NCI-H82 (cell line): ENCODE measurements at regions not wholly inside any gene's neighbourhood (a gene's known extent, or its start where the extent isn't known, plus 50 kb on each side); places are given as distances from the start of the nearest gene placed in this dataset.
A peak's percentile ranks its signal among the peaks of the same experiment; 100 is the strongest.
"Not testable (repeated sequence)": the region's sequence is repeated elsewhere in the genome, so short reads cannot be mapped to it uniquely, and the experiment has no call there.

Source experiments
- DNase-seq: peaks from one replicate; lab custom pipeline; 2025; lab: John Stamatoyannopoulos, UW

GRCh38 chr10:28391283-28391682 is 88.4 kb upstream of the MPP7 start:
- DNase-seq: no peak

- peak; percentile 92 for DNase-seq
Measured at GRCh38 chr10:28393956-28394568, 91.2 kb upstream of the MPP7 start.

- DNase-seq: no peak
Measured at GRCh38 chr10:28396331-28396730, 93.5 kb upstream of the MPP7 start.

GRCh38 chr10:28397229-28397628 is 94.4 kb upstream of the MPP7 start:
- DNase-seq: no peak

- no peak for DNase-seq
Measured at GRCh38 chr10:28400176-28400575, 97.3 kb upstream of the MPP7 start.

- DNase-seq: no peak
Measured at GRCh38 chr10:28400681-28401080, 97.8 kb upstream of the MPP7 start.

- not testable (repeated sequence) for DNase-seq
Measured at GRCh38 chr10:28402611-28403073, 99.8 kb upstream of the MPP7 start.

- DNase-seq: no peak
Measured at GRCh38 chr10:28403090-28403489, 100.2 kb upstream of the MPP7 start.

GRCh38 chr10:28408237-28408777 is 105.4 kb upstream of the MPP7 start:
- DNase-seq: no peak

GRCh38 chr10:28410420-28411135 is 107.7 kb upstream of the MPP7 start:
- DNase-seq: peak; percentile 8

GRCh38 chr10:28411136-28411460 is 108.2 kb upstream of the MPP7 start:
- no peak for DNase-seq

GRCh38 chr10:28411648-28412047 is 108.8 kb upstream of the MPP7 start:
- no peak for DNase-seq

GRCh38 chr10:28418069-28418468 is 114.8 kb upstream of the WAC start:
- DNase-seq: no peak

GRCh38 chr10:28425422-28425821 is 107.5 kb upstream of the WAC start:
- no peak for DNase-seq

- DNase-seq: no peak
Measured at GRCh38 chr10:28426392-28427159, 106.3 kb upstream of the WAC start.

- no peak for DNase-seq
Measured at GRCh38 chr10:28427376-28427775, 105.5 kb upstream of the WAC start.

- DNase-seq: no peak
Measured at GRCh38 chr10:28429045-28429444, 103.9 kb upstream of the WAC start.

- peak; percentile 5 for DNase-seq
Measured at GRCh38 chr10:28429573-28430216, 103.2 kb upstream of the WAC start.

GRCh38 chr10:28431139-28431538 is 101.8 kb upstream of the WAC start:
- peak; percentile 5 for DNase-seq

GRCh38 chr10:28432210-28432676 is 100.7 kb upstream of the WAC start:
- DNase-seq: peak; percentile 74

GRCh38 chr10:28434063-28434462 is 98.9 kb upstream of the WAC start:
- DNase-seq: no peak

GRCh38 chr10:28442403-28442802 is 90.5 kb upstream of the WAC start:
- DNase-seq: no peak
